Heart left ventricle (tissue), 16 donors: ENCODE measurements at regions not wholly inside any gene's neighbourhood (a gene's known extent, or its start where the extent isn't known, plus 50 kb on each side); places are given as distances from the start of the nearest gene placed in this dataset.

Source experiments
- ATAC-seq, 4 donors: fragments of 200-7000 bp; cut with Tn5 transposase; one replicate each; pipeline ENCODE4 v1.9.1; 2020 to 2022; ENCODE audit warnings: moderate library complexity in 4 of 4, mild to moderate bottlenecking in 3 of 4, moderate number of reproducible peaks in 1 of 4
- DNase-seq, 5 donors: peaks; one replicate each; pipeline ENCODE4 v3.0.0-alpha.2; 2020
- H3K27ac ChIP-seq, 12 donors: fragments of 200-600 bp; sonication (generic) in 4 of 12; one replicate each; pipeline versions ENCODE4 v1.5.0 to v1.8.0; 2016 to 2022; ENCODE audit warnings: mild to moderate bottlenecking in 2 of 12
- H3K27me3 ChIP-seq, 9 donors: fragments of 200-600 bp; sonication (generic) in 2 of 9; one replicate each; pipeline versions ENCODE4 v1.5.1 to v1.8.0; 2016 to 2022; ENCODE audit warnings: mild to moderate bottlenecking in 3 of 9
- H3K36me3 ChIP-seq, 9 donors: fragments of 200-600 bp; sonication (generic) in 2 of 9; one replicate each; pipeline versions ENCODE4 v1.5.0 to v1.8.0; 2018 to 2022; ENCODE audit warnings: mild to moderate bottlenecking in 2 of 9
- H3K4me1 ChIP-seq, 12 donors: fragments of 200-600 bp; sonication (generic) in 4 of 12; one replicate each; pipeline versions ENCODE4 v1.5.0 to v1.8.0; 2016 to 2022; ENCODE audit warnings: mild to moderate bottlenecking in 3 of 12
- H3K4me3 ChIP-seq, 12 donors: fragments of 200-600 bp; sonication (generic) in 4 of 12; one replicate each; pipeline versions ENCODE4 v1.5.0 to v1.8.0; 2017 to 2022; ENCODE audit warnings: mild to moderate bottlenecking in 9 of 12, moderate library complexity in 4 of 12
- H3K9me3 ChIP-seq, 12 donors: fragments of 200-600 bp; sonication (generic) in 4 of 12; one replicate each; pipeline versions ENCODE4 v1.5.0 to v1.8.0; 2016 to 2022; ENCODE audit warnings: mild to moderate bottlenecking in 1 of 12
- POLR2A ChIP-seq, 2 donors: fragments of 450-650 bp; IDR thresholded peaks; one replicate each; pipeline ENCODE4 v1.6.1; 2017; ENCODE audit warnings: antibody characterized with exemption in 2 of 2, mild to moderate bottlenecking in 2 of 2, moderate library complexity in 2 of 2
- WGBS, 4 donors: extraction: QIAGEN DNeasy Blood & Tissue Kit in 2 of 4; methylation state at CpG; one replicate each; pipeline versions ENCODE4 v1.1.5 to v1.1.7; 2013 to 2018; 5-methylcytosine and 5-hydroxymethylcytosine counted together
- intact Hi-C, 10 donors: fragments of 100-400 bp; cut with DNase I; formaldehyde crosslinking; loops; one replicate each; pipeline versions ENCODE4 v1.11.1 to v1.14.2; 2022
- TF ChIP-seq, protein P1 (sequence below), 12 donors: fragments of 200-600 bp; sonication (generic) in 4 of 12; IDR thresholded peaks; one replicate each; pipeline versions ENCODE4 v1.5.0 to v1.8.0; 2018 to 2022; ENCODE audit warnings: antibody characterized with exemption in 12 of 12, mild to moderate bottlenecking in 5 of 12
- donor health status: ischemic (EF 13 %, LVEDD 7.1; RV severe dilation, severe dysfunction).
- donor health status: healthy with polysubstance abuse.
- donor health status: DM: no; HTN: yes; CAD: no.
- donor health status: DM: no; HTN: no; CAD: no.
- donor health status: ischemic (EF 25% LVEDD 6.9; RV normal size, moderate dysfunction).
- donor health status: ischemic (EF 25% LVEDD 5.7; RV mildly dilated, moderate dysfunction).
- donor health status: healthy.
- donor health status: DM: yes; HTN: yes; CAD: no.
- donor health status: ischemic (EF 35%, LVEDD 5.7; RV mildly dilated, moderate dysfunction).
- donor health status: nonischemic (EF 11% LVEDD 7.7; RV severe dilation, severe dysfunction).
- donor health status: DM: yes; HTN: yes; CAD: no.
- donor health status: PGD.
- donor health status: ischemic (EF 29% LVEDD 5.4; RV normal size, mild dysfunction).
- donor health status: nonischemic (EF 23%, LVEDD 6.1; RV moderate dilation, normal function).

DNA sequence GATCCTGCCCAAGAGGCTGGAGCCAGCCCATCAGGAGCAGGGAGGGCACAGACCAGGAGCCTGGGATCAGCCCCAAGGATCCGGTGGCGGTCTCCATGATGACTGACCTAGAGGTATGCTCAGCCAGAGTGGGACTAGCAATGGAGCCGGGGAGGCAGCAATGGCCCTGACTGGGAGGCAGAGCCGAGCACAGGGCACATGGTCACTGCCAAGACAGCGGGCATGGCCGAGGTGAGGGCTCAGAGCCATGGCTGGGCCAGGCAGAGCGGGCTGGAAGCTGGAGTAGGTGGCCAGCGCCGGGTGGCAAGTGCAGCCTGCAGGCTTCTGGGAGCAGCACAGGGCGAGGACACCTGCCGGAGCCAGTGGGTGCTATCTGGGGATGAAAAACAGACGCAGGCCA lies 259.3 kb downstream of the BCL11B start:
- ATAC-seq (no peak), DNase-seq (no peak)
- Histone ChIP-seq H3K4me1 (no peaks in the 10 kb centered on the region), H3K36me3 (no peaks in the 10 kb centered on the region), H3K4me3 (no peak overlapping the region), H3K27ac (no peak overlapping the region), H3K27me3 (peaks cover 0 to 21% (median 0%) of the 10 kb centered on the region in 9 donors), H3K9me3 (no peaks in the 10 kb centered on the region)
- intact Hi-C loops: no loop called here
- TF ChIP-seq POLR2A (IDR thresholded peaks at IDR 0.05): no peak
- TF ChIP-seq, protein P1, sequence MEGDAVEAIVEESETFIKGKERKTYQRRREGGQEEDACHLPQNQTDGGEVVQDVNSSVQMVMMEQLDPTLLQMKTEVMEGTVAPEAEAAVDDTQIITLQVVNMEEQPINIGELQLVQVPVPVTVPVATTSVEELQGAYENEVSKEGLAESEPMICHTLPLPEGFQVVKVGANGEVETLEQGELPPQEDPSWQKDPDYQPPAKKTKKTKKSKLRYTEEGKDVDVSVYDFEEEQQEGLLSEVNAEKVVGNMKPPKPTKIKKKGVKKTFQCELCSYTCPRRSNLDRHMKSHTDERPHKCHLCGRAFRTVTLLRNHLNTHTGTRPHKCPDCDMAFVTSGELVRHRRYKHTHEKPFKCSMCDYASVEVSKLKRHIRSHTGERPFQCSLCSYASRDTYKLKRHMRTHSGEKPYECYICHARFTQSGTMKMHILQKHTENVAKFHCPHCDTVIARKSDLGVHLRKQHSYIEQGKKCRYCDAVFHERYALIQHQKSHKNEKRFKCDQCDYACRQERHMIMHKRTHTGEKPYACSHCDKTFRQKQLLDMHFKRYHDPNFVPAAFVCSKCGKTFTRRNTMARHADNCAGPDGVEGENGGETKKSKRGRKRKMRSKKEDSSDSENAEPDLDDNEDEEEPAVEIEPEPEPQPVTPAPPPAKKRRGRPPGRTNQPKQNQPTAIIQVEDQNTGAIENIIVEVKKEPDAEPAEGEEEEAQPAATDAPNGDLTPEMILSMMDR (IDR thresholded peaks at IDR 0.05): no peak
- 77 to 82% (median 79%) methylated on average over 12 of the region's 12 CpGs for WGBS, 4 donors

DNA sequence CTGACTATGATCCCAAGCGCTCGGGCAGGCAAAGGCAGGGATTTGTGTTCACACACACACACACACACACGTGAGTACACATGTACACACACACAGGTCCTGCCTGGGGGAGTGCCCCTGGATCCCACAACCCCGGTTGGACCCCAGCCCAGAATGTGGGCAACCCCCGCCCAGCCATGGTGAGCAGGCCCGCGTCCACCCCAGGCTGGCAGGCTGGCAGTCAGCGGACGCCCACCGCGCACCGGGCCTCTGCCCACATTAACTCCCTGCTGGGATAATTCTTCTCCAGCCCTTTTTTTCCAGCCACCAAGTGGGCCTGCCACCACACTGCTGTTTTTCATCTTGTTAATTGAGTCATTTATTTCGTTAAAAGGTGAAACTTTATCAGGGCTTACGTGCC lies 256.2 kb downstream of the BCL11B start:
- WGBS, 4 donors: 67 to 88% (median 73%) methylated on average over 12 to 14 of the region's 14 CpGs
- DNase-seq: no peak
- no peak for ATAC-seq

DNA sequence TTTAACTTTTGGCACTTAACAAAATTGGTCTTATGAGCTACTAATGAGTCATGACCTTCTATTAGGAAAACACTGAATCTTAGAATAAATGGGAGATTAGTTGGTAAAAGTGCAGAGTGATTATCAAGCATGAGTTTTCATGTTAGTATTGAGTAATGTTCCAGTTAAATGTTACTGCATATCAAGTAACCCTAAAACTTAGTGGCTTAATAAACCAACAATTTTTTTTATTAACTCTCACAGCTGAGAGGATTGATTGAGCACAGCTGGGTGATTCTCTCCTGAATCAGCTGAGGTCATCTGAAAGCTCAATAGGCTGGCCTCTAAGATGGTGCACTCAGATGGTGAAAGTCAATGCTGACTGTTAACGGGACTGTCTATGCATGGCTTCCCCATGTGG lies 248.6 kb downstream of the BCL11B start:
- intact Hi-C loops: no loop called here
- no peak overlapping the region for H3K27ac ChIP-seq
- peaks cover 0 to 10% (median 0%) of the 10 kb centered on the region in 12 donors for H3K9me3 ChIP-seq
- DNase-seq (no peak), ATAC-seq (no peak)
- TF ChIP-seq POLR2A (IDR thresholded peaks at IDR 0.05): no peak
- TF ChIP-seq, protein P1 (IDR thresholded peaks at IDR 0.05): no peak
- peaks cover 0 to 7% (median 0%) of the 10 kb centered on the region in 9 donors for H3K27me3 ChIP-seq
- 48 to 89% (median 69%) methylated on average over 1 of the region's 1 CpG for WGBS, 4 donors
- no peak overlapping the region for H3K4me3 ChIP-seq
- no peaks in the 10 kb centered on the region for H3K36me3 ChIP-seq
- H3K4me1 ChIP-seq: peaks cover 0 to 8% (median 0%) of the 10 kb centered on the region in 12 donors

More for the DNA sequence above, 256.2 kb downstream of the BCL11B start:
- Histone ChIP-seq H3K4me1 (no peaks in the 10 kb centered on the region), H3K27ac (no peak overlapping the region), H3K4me3 (no peak overlapping the region), H3K27me3 (peaks cover 0 to 11% (median 0%) of the 10 kb centered on the region in 9 donors), H3K9me3 (peaks cover 0 to 2% (median 0%) of the 10 kb centered on the region in 12 donors), H3K36me3 (no peaks in the 10 kb centered on the region)
- intact Hi-C loops: no loop called here
- TF ChIP-seq, protein P1 (IDR thresholded peaks at IDR 0.05): no peak
- TF ChIP-seq POLR2A (IDR thresholded peaks at IDR 0.05): no peak

DNA sequence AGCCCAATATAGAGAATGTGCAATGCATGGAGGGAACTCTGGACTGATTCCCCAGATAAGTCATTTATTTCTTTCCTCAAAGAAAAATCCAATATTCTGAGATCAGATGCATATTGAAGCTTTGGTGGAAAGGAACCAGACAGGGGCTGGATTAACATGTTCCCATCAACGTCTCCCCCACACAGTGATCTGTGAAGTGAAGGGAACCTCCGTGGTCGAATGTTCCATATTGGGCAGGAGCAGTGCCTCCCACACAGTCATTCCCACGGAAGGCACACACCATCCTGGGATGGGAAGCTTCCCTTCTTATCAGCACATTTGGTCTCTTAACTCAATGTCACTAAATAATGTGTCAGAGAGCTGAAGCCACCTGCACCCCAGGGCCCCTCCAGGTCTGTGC lies 247.1 kb downstream of the BCL11B start:
- ATAC-seq: no peak
- no peaks in the 10 kb centered on the region for H3K36me3 ChIP-seq
- H3K27ac ChIP-seq: no peak overlapping the region
- H3K9me3 ChIP-seq: peaks cover 0 to 10% (median 0%) of the 10 kb centered on the region in 12 donors
- intact Hi-C loops: no loop called here
- no peak overlapping the region for H3K4me3 ChIP-seq
- TF ChIP-seq POLR2A (IDR thresholded peaks at IDR 0.05): no peak
- TF ChIP-seq, protein P1 (IDR thresholded peaks at IDR 0.05): no peak
- H3K4me1 ChIP-seq: peaks cover 0 to 8% (median 0%) of the 10 kb centered on the region in 12 donors
- peaks cover 0 to 18% (median 0%) of the 10 kb centered on the region in 9 donors for H3K27me3 ChIP-seq
- 49 to 56% (median 54%) methylated on average over 4 of the region's 4 CpGs for WGBS, 4 donors
- no peak for DNase-seq
